Mesendoderm (in vitro differentiated cells): ENCODE measurements at regions not wholly inside any gene's neighbourhood (a gene's known extent, or its start where the extent isn't known, plus 50 kb on each side); places are given as distances from the start of the nearest gene placed in this dataset.

Experiments
- DNase-seq: peaks from one replicate; pipeline ENCODE4 v3.0.0; 2013
- H2AK5ac ChIP-seq: 2 replicates; pipeline ENCODE4 v1.6.1; 2013; ENCODE audit warnings: low read length, inconsistent platforms
- H2BK120ac ChIP-seq: 2 replicates; pipeline ENCODE4 v1.6.1; 2013; ENCODE audit warnings: low read depth, mild to moderate bottlenecking, low read length, moderate library complexity, mixed read lengths
- H2BK15ac ChIP-seq: replicated peaks from 2 replicates; pipeline ENCODE4 v1.6.1; 2013; ENCODE audit warnings: low read depth, mild to moderate bottlenecking, moderate library complexity
- H2BK5ac ChIP-seq: 2 replicates; pipeline ENCODE4 v1.6.1; 2013; ENCODE audit warnings: low read length, inconsistent platforms
- H3K18ac ChIP-seq: 2 replicates; pipeline ENCODE4 v1.6.1; 2013; ENCODE audit warnings: mild to moderate bottlenecking, low read length, mixed read lengths
- H3K23ac ChIP-seq: one replicate; pipeline ENCODE4 v1.6.1; 2013; ENCODE audit warnings: low read length
- H3K27ac ChIP-seq: 2 replicates; pipeline ENCODE4 v1.5.1; 2013; ENCODE audit warnings: low read depth, mild to moderate bottlenecking, inconsistent platforms, low read length, moderate library complexity
- H3K27me3 ChIP-seq: 2 replicates; pipeline ENCODE4 v1.6.1; 2013; ENCODE audit warnings: low read length, control low read depth, mild to moderate bottlenecking, inconsistent platforms; ENCODE audit not compliant: insufficient read depth, poor library complexity
- H3K36me3 ChIP-seq: 2 replicates; pipeline ENCODE4 v1.6.1; 2013; ENCODE audit warnings: low read length, inconsistent platforms; ENCODE audit not compliant: control insufficient read depth, insufficient read depth
- H3K4ac ChIP-seq: one replicate; pipeline ENCODE4 v1.6.1; 2013; ENCODE audit warnings: low read depth, mild to moderate bottlenecking, low read length, moderate library complexity
- H3K4me1 ChIP-seq: 2 replicates; pipeline ENCODE4 v1.6.1; 2013; ENCODE audit warnings: low read depth, low read length, inconsistent platforms; ENCODE audit not compliant: control insufficient read depth
- H3K4me2 ChIP-seq: 2 replicates; pipeline ENCODE4 v1.6.1; 2013; ENCODE audit warnings: low read length
- H3K4me3 ChIP-seq: 2 replicates; pipeline ENCODE4 v1.5.1; 2013; ENCODE audit warnings: mild to moderate bottlenecking, low read length
- H3K56ac ChIP-seq: one replicate; pipeline ENCODE4 v1.6.1; 2013; ENCODE audit warnings: low read length
- H3K79me1 ChIP-seq: 2 replicates; pipeline ENCODE4 v1.6.1; 2013; ENCODE audit warnings: low read length, inconsistent platforms
- H3K79me2 ChIP-seq: 2 replicates; pipeline ENCODE4 v1.6.1; 2013; ENCODE audit warnings: mild to moderate bottlenecking, low read length; ENCODE audit not compliant: control insufficient read depth, insufficient read depth
- H3K9ac ChIP-seq: 2 replicates; pipeline ENCODE4 v1.6.1; 2013; ENCODE audit warnings: low read length, inconsistent platforms
- H4K5ac ChIP-seq: one replicate; pipeline ENCODE4 v1.6.1; 2013; ENCODE audit warnings: low read length
- H4K8ac ChIP-seq: one replicate; pipeline ENCODE4 v1.6.1; 2013; ENCODE audit warnings: low read depth, mild to moderate bottlenecking, control low read depth, low read length, moderate library complexity
- WGBS: extraction: QIAGEN DNeasy Blood & Tissue Kit; methylation state at CpG from one replicate; pipeline ENCODE4 v1.1.7; 2013; ENCODE audit warnings: low lambda C conversion rate, missing lambda C conversion rate; ENCODE audit not compliant: insufficient coverage; ENCODE audit errors: extremely low coverage; 5-methylcytosine and 5-hydroxymethylcytosine counted together

GRCh38 chr9:7243838-7244237 lies 486.1 kb downstream of the KDM4C start:
- Histone ChIP-seq H3K4ac (no peak overlapping the region), H3K79me2 (no peaks in the 10 kb centered on the region), H3K18ac (no peak overlapping the region), H2BK120ac (no peak overlapping the region), H3K23ac (no peak overlapping the region), H3K4me3 (no peak overlapping the region), H2BK15ac (no peak overlapping the region), H3K4me1 (peaks cover 3% of the 10 kb centered on the region), H3K4me2 (no peak overlapping the region), H3K79me1 (no peaks in the 10 kb centered on the region), H3K9ac (no peak overlapping the region), H4K8ac (no peak overlapping the region), H3K27me3 (no peaks in the 10 kb centered on the region), H2AK5ac (no peak overlapping the region), H3K27ac (no peak overlapping the region), H4K5ac (no peak overlapping the region), H2BK5ac (no peak overlapping the region), H3K56ac (no peak overlapping the region), H3K36me3 (no peaks in the 10 kb centered on the region)
- DNase-seq, result no peak

GRCh38 chr9:7242126-7242525 lies 484.4 kb downstream of the KDM4C start:
- Histone ChIP-seq H3K27ac (no peak overlapping the region), H3K4me2 (no peak overlapping the region), H2AK5ac (no peak overlapping the region), H3K27me3 (no peaks in the 10 kb centered on the region), H2BK120ac (no peak overlapping the region), H2BK5ac (no peak overlapping the region), H4K5ac (no peak overlapping the region), H3K79me1 (no peaks in the 10 kb centered on the region), H3K36me3 (no peaks in the 10 kb centered on the region), H4K8ac (no peak overlapping the region), H3K4me1 (peaks cover 3% of the 10 kb centered on the region), H3K56ac (no peak overlapping the region), H2BK15ac (no peak overlapping the region), H3K18ac (no peak overlapping the region), H3K9ac (no peak overlapping the region), H3K4ac (no peak overlapping the region), H3K4me3 (no peak overlapping the region), H3K79me2 (no peaks in the 10 kb centered on the region), H3K23ac (no peak overlapping the region)
- no peak for DNase-seq
- WGBS, result no CpG with 5 or more reads among the region's 1 CpG

DNA sequence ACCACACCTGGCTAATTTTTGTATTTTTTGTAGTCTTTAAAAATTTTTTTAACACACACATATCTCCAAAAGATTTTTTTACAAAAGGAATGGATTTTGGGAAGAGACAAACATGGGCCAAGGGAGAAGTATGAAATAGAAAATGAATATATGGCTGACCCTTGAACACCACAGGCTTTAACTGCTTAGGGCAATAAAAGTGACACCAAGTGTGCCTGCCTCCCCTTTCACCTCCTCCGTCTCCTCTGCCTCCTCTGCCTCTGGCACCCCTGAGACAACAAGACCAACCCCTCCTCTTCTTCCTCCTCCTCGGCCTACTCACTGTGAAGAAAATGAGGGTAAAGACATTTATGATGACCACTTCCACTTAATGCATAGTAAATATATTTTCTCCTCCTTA lies 483.9 kb downstream of the KDM4C start:
- H4K8ac ChIP-seq, result no peak overlapping the region
- H4K5ac ChIP-seq, result no peak overlapping the region
- no peaks in the 10 kb centered on the region for H3K79me1 ChIP-seq
- no peak overlapping the region for H3K18ac ChIP-seq
- no peak overlapping the region for H3K4me3 ChIP-seq
- H3K4ac ChIP-seq, result no peak overlapping the region
- H3K79me2 ChIP-seq, result no peaks in the 10 kb centered on the region
- H3K4me2 ChIP-seq, result no peak overlapping the region
- H3K27ac ChIP-seq, result no peak overlapping the region
- no peak overlapping the region for H3K9ac ChIP-seq
- no peaks in the 10 kb centered on the region for H3K36me3 ChIP-seq
- DNase-seq, result no peak
- no peak overlapping the region for H2BK120ac ChIP-seq
- no peak overlapping the region for H2BK5ac ChIP-seq
- H3K23ac ChIP-seq, result no peak overlapping the region
- H2BK15ac ChIP-seq, result no peak overlapping the region
- H3K4me1 ChIP-seq, result peaks cover 3% of the 10 kb centered on the region
- no CpG with 5 or more reads among the region's 2 CpGs for WGBS
- no peak overlapping the region for H3K56ac ChIP-seq
- no peaks in the 10 kb centered on the region for H3K27me3 ChIP-seq
- no peak overlapping the region for H2AK5ac ChIP-seq

- H3K23ac ChIP-seq, result no peak overlapping the region
- H3K4me3 ChIP-seq, result no peak overlapping the region
- H2BK120ac ChIP-seq, result no peak overlapping the region
- peaks cover 3% of the 10 kb centered on the region for H3K4me1 ChIP-seq
- H3K27me3 ChIP-seq, result no peaks in the 10 kb centered on the region
- H4K8ac ChIP-seq, result no peak overlapping the region
- no peak overlapping the region for H2AK5ac ChIP-seq
- H3K9ac ChIP-seq, result no peak overlapping the region
- H2BK5ac ChIP-seq, result no peak overlapping the region
- H3K56ac ChIP-seq, result peak overlapping the region; percentile 10
- H3K4me2 ChIP-seq, result no peak overlapping the region
- H2BK15ac ChIP-seq, result no peak overlapping the region
- WGBS, result no CpG with 5 or more reads among the region's 5 CpGs
- no peaks in the 10 kb centered on the region for H3K79me2 ChIP-seq
- no peak overlapping the region for H3K27ac ChIP-seq
- DNase-seq, result no peak
- no peak overlapping the region for H3K18ac ChIP-seq
- H4K5ac ChIP-seq, result no peak overlapping the region
- H3K4ac ChIP-seq, result no peak overlapping the region
- no peaks in the 10 kb centered on the region for H3K36me3 ChIP-seq
- H3K79me1 ChIP-seq, result no peaks in the 10 kb centered on the region
Measured at GRCh38 chr9:7240569-7241311, 483.0 kb downstream of the KDM4C start.

DNA sequence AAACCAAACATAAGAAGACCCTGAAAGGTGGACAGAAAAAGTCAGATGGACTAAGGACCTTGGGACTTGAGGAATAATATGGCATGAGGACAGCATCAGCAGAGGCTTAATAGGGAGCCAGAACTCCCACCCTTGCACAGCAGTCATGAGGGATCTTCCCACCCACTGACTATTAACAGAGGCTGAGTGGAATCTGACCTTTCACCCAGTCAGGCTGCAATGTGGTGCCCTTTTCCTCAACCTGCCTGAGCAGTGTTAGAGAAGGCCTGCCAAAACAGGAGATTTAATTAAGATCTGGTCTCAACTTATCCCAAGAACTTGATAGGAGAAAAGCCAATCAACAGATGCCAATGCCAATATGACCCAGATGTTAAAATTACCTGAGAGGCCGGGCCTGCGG lies 481.9 kb downstream of the KDM4C start:
- H2BK15ac ChIP-seq, result no peak overlapping the region
- WGBS, result no CpG with 5 or more reads among the region's 2 CpGs

GRCh38 chr9:7238247-7238637 lies 480.5 kb downstream of the KDM4C start:
- H2BK15ac ChIP-seq, result no peak overlapping the region
- H3K18ac ChIP-seq, result no peak overlapping the region
- H3K27ac ChIP-seq, result no peak overlapping the region
- no peaks in the 10 kb centered on the region for H3K27me3 ChIP-seq
- no peak overlapping the region for H2BK5ac ChIP-seq
- DNase-seq, result peak; percentile 79
- no peaks in the 10 kb centered on the region for H3K79me2 ChIP-seq
- H3K4me2 ChIP-seq, result no peak overlapping the region
- WGBS, result no CpG with 5 or more reads among the region's 2 CpGs
- no peak overlapping the region for H2BK120ac ChIP-seq
- no peak overlapping the region for H3K23ac ChIP-seq
- peaks cover 3% of the 10 kb centered on the region for H3K4me1 ChIP-seq
- H3K9ac ChIP-seq, result no peak overlapping the region
- H3K4ac ChIP-seq, result no peak overlapping the region
- no peak overlapping the region for H3K56ac ChIP-seq
- no peak overlapping the region for H4K8ac ChIP-seq
- no peaks in the 10 kb centered on the region for H3K36me3 ChIP-seq
- no peaks in the 10 kb centered on the region for H3K79me1 ChIP-seq
- H4K5ac ChIP-seq, result no peak overlapping the region
- H3K4me3 ChIP-seq, result no peak overlapping the region
- H2AK5ac ChIP-seq, result no peak overlapping the region

More for the DNA sequence above, 481.9 kb downstream of the KDM4C start:
- DNase-seq, result peak; percentile 31
- H3K79me2 ChIP-seq, result no peaks in the 10 kb centered on the region
- H3K18ac ChIP-seq, result peak overlapping the region; percentile 56
- no peak overlapping the region for H3K9ac ChIP-seq
- no peak overlapping the region for H2BK5ac ChIP-seq
- H3K4ac ChIP-seq, result no peak overlapping the region
- H2AK5ac ChIP-seq, result no peak overlapping the region
- H3K36me3 ChIP-seq, result no peaks in the 10 kb centered on the region
- no peaks in the 10 kb centered on the region for H3K27me3 ChIP-seq
- peaks cover 3% of the 10 kb centered on the region for H3K4me1 ChIP-seq
- no peak overlapping the region for H2BK120ac ChIP-seq
- H4K5ac ChIP-seq, result no peak overlapping the region
- H3K56ac ChIP-seq, result no peak overlapping the region
- H3K27ac ChIP-seq, result no peak overlapping the region
- H4K8ac ChIP-seq, result no peak overlapping the region
- H3K4me2 ChIP-seq, result no peak overlapping the region
- no peaks in the 10 kb centered on the region for H3K79me1 ChIP-seq
- no peak overlapping the region for H3K23ac ChIP-seq
- no peak overlapping the region for H3K4me3 ChIP-seq
